ENCODE measurements at regions not wholly inside any gene's neighbourhood (a gene's known extent, or its start where the extent isn't known, plus 50 kb on each side); places are given as distances from the start of the nearest gene placed in this dataset.
"Not testable (repeated sequence)": the region's sequence is repeated elsewhere in the genome, so short reads cannot be mapped to it uniquely, and the experiment has no call there.

DNA sequence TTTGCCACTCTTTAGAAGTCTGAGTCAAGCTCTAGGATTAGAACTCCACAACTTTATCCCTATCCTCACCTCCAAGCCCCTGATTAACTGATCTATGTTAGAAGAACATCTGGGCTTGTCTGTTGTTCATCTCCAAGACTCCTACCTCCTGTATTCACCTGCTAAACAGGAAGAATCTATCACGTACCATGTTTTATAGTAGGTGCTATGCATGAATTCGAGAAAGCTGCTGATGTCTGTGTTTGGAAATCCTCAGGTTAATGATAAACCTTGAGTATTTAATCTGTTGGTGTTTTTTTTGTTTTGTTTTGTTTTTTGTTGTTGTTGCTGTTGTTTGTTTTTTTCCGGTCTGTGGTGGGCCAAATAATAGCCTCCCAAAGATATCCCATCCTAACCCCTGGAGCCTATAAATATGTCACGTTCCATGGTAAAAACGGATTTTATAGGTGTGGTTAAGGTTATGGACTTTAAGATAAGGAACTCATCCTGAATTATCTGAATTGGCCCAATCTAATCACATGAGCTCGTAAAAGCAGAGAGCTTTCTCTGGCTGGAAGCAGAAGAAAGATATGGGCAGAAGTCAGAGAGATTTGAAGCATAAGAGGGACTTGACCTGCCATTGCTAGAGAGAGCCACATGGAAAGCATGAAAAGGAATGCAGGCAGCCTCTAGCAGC, 101.2 kb upstream of the DUSP21 start:
- intact Hi-C loops (cut with DNase I), result no loop called here
- H3K36me3 ChIP-seq, result no peaks in the 10 kb centered on the region
- no peak for DNase-seq
- no peaks in the 10 kb centered on the region for H3K27me3 ChIP-seq
- H3K4me3 ChIP-seq (replicated peaks in 1 of 3), result no peak overlapping the region
- 83 to 87% methylated on average over 6 of the region's 6 CpGs for WGBS, 2 donors
- H3K9me3 ChIP-seq, result no peaks in the 10 kb centered on the region
- no peak for TF ChIP-seq POLR2A (IDR thresholded peaks at IDR 0.05)
- TF ChIP-seq, protein P1, sequence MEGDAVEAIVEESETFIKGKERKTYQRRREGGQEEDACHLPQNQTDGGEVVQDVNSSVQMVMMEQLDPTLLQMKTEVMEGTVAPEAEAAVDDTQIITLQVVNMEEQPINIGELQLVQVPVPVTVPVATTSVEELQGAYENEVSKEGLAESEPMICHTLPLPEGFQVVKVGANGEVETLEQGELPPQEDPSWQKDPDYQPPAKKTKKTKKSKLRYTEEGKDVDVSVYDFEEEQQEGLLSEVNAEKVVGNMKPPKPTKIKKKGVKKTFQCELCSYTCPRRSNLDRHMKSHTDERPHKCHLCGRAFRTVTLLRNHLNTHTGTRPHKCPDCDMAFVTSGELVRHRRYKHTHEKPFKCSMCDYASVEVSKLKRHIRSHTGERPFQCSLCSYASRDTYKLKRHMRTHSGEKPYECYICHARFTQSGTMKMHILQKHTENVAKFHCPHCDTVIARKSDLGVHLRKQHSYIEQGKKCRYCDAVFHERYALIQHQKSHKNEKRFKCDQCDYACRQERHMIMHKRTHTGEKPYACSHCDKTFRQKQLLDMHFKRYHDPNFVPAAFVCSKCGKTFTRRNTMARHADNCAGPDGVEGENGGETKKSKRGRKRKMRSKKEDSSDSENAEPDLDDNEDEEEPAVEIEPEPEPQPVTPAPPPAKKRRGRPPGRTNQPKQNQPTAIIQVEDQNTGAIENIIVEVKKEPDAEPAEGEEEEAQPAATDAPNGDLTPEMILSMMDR (IDR thresholded peaks at IDR 0.05), result no peak
- no peaks in the 10 kb centered on the region for H3K4me1 ChIP-seq
- H3K27ac ChIP-seq, result no peak overlapping the region

DNA sequence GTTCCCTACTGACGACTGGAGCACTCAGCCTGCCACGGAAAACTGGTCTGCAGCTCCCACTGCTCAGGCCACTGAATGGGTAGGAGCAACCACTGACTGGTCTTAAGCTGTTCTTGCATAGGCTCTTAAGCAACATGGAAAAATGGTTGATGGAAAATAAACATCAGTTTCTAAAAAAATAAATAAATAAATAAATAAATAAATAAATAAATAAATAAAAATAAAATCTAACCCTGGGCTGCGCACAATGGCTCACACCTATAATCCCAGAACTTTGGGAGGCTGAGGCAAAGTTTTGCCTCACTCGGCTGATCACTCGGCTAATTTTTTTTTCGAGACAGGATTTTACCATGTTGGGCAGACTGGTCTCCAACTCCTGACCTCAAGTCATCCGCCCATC, 102.0 kb upstream of the DUSP21 start:
- WGBS, 2 donors, result 90 to 99% methylated on average over 7 of the region's 7 CpGs
- H3K9me3 ChIP-seq; H3K4me1 ChIP-seq; H3K27ac ChIP-seq; H3K27me3 ChIP-seq; H3K36me3 ChIP-seq; DNase-seq; H3K4me3 ChIP-seq (replicated peaks in 1 of 3); intact Hi-C loops (cut with DNase I): not testable (repeated sequence)

DNA sequence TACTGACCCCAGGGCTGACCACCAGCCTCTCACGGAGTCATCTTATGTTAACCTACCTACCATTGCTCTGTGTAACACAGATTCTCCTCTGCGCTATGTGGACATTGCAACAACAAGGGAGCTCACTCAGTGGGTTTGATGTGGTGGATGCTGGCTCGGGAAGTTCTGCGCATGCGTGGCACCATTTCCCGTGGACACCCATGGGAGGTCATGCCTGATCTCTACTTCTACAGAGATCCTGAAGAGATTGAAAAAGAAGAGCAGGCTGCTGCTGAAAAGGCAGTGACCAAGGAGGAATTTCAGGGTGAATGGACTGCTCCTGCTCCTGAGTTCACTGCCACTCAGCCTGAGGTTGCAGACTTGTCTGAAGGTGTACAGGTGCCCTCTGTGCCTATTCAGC, 102.4 kb upstream of the DUSP21 start:
- 80% methylated on average over 1 of the region's 6 CpGs for WGBS, 2 donors
- H3K27ac ChIP-seq; H3K27me3 ChIP-seq; DNase-seq; intact Hi-C loops (cut with DNase I); H3K4me3 ChIP-seq (replicated peaks in 1 of 3); H3K36me3 ChIP-seq; H3K4me1 ChIP-seq; H3K9me3 ChIP-seq: not testable (repeated sequence)

DNA sequence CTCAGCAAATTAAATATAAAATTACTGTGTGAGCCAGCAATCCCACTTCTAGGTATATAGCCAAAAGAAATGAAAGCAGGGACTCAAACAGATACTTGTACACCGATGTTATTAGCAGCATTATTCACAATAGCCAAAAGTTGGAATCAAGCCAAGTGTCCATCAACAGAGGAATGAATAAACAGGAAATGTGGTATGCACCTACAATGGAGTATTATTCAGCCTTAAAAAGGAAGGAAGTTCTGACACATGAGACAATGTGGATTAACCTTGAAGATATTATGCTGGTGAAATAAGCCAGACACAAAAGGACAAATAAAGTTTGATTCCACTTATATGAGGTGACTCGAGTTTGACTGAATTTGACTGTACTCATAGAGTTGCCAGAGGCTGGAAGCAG, 108.3 kb upstream of the DUSP21 start:
- Histone ChIP-seq H3K4me1 (no peaks in the 10 kb centered on the region), H3K27me3 (no peaks in the 10 kb centered on the region), H3K9me3 (no peaks in the 10 kb centered on the region), H3K27ac (no peak overlapping the region), H3K36me3 (no peaks in the 10 kb centered on the region), H3K4me3 (replicated peaks in 1 of 3) (no peak overlapping the region)
- intact Hi-C loops (cut with DNase I), result no loop called here
- TF ChIP-seq POLR2A (IDR thresholded peaks at IDR 0.05), result no peak
- TF ChIP-seq, protein P1 (IDR thresholded peaks at IDR 0.05), result no peak
- DNase-seq, result no peak
- WGBS, 2 donors, result 80 to 82% methylated on average over 2 of the region's 2 CpGs

DNA sequence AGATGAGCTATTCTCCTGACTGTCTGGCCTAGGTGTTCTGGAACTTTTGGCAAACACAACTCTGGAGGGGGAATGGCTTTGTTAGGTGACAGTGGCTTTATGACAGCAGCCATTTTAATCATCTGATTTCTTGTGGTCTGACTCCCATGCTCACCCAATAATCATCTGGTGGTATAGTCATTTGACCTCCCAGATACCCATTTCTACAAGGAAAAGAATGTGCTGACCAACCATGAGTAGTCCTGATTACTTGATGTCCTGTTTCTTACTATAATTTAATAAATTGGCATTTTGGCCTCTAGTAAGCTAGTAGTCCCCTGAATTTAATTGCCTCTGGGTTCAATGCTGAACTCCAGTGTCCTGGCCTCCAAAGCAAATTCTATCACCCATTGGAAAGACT, 109.9 kb upstream of the DUSP21 start:
- Histone ChIP-seq H3K27me3 (no peaks in the 10 kb centered on the region), H3K4me3 (replicated peaks in 1 of 3) (no peak overlapping the region), H3K4me1 (no peaks in the 10 kb centered on the region), H3K36me3 (no peaks in the 10 kb centered on the region), H3K9me3 (no peaks in the 10 kb centered on the region), H3K27ac (no peak overlapping the region)
- no peak for TF ChIP-seq POLR2A (IDR thresholded peaks at IDR 0.05)
- TF ChIP-seq, protein P1 (IDR thresholded peaks at IDR 0.05), result no peak
- intact Hi-C loops (cut with DNase I), result no loop called here
- DNase-seq, result no peak

DNA sequence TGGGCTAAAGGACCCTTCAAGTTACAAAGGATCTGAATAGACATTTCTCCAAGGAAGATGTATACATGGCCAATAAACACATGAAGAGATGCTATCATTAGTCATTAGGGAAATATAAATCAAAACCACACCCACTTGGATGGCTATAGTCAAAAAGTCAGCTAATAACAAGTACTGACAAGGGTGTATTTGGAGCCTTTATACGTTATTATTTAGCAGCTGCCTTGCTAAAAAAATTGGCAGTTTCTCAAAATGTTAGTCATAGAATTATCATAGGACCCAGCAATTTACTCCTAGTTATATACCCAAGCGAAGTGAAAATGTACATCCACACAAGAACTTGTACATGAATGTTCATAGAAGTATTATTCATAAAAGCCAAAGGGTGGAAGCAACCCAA, 112.7 kb upstream of the DUSP21 start:
- no peak for TF ChIP-seq POLR2A (IDR thresholded peaks at IDR 0.05)
- TF ChIP-seq, protein P1 (IDR thresholded peaks at IDR 0.05), result no peak
- Histone ChIP-seq H3K4me3 (replicated peaks in 1 of 3) (no peak overlapping the region), H3K9me3 (no peaks in the 10 kb centered on the region), H3K4me1 (no peaks in the 10 kb centered on the region), H3K27me3 (no peaks in the 10 kb centered on the region), H3K36me3 (no peaks in the 10 kb centered on the region), H3K27ac (no peak overlapping the region)
- no peak for DNase-seq
- WGBS, 2 donors, result 77 to 80% methylated on average over 2 of the region's 2 CpGs
- intact Hi-C loops (cut with DNase I), result no loop called here

Measured in thyroid gland (tissue), 4 donors.